PFSK-1 (cell line): ENCODE measurements at regions not wholly inside any gene's neighbourhood (a gene's known extent, or its start where the extent isn't known, plus 50 kb on each side); places are given as distances from the start of the nearest gene placed in this dataset.

Experiments used
- POLR2AphosphoS5 ChIP-seq: IDR thresholded peaks from 2 replicates; pipeline ENCODE4 v1.6.1; 2012; ENCODE audit warnings: low read depth, mild to moderate bottlenecking, control low read depth, low read length, moderate library complexity
- REST ChIP-seq, 2 experiments: IDR thresholded peaks; 2 replicates each; pipeline versions ENCODE4 v1.6.1 to v1.8.0; 2011 to 2012; ENCODE audit warnings: low read depth in 2 of 2, low read length in 2 of 2, control low read depth in 1 of 2, inconsistent platforms in 1 of 2, mild to moderate bottlenecking in 1 of 2, moderate library complexity in 1 of 2; ENCODE audit not compliant: insufficient read depth in 1 of 2
- SIN3A ChIP-seq: IDR thresholded peaks from 2 replicates; pipeline ENCODE4 v1.6.1; 2012; ENCODE audit warnings: mild to moderate bottlenecking, low read length, moderate library complexity, borderline replicate concordance; ENCODE audit not compliant: insufficient read depth

- TF ChIP-seq POLR2AphosphoS5 (no peak), SIN3A (no peak), REST (IDR thresholded peaks at IDR 0.05; ENCODE audit: insufficient read depth in 1 of 2, low read depth in 2 of 2, low read length in 2 of 2) (no peak)
These were observed 530.0 kb upstream of the ARGLU1 start for GRCh38 chr13:107097916-107098315.
